SK-N-SH (cell line): ENCODE measurements at regions not wholly inside any gene's neighbourhood (a gene's known extent, or its start where the extent isn't known, plus 50 kb on each side); places are given as distances from the start of the nearest gene placed in this dataset.

Experiments
- ELF1 ChIP-seq: IDR thresholded peaks from 2 replicates; pipeline ENCODE4 v1.4.0; 2012
- EZH2phosphoT487 ChIP-seq: fragments of 200-600 bp; sonication (generic); IDR thresholded peaks from 2 replicates; pipeline ENCODE4 v1.6.1; 2017; ENCODE audit warnings: low read depth, mixed run types, mild to moderate bottlenecking, antibody characterized with exemption, moderate library complexity, borderline replicate concordance
- FOXJ3 ChIP-seq: sonication (generic); formaldehyde crosslinking; IDR thresholded peaks from 2 replicates; pipeline ENCODE4 v1.5.1; 2020; ENCODE audit warnings: mild to moderate bottlenecking, missing genetic modification reagents
- FOXM1 ChIP-seq: IDR thresholded peaks from 2 replicates; pipeline ENCODE4 v1.4.0; 2012; ENCODE audit warnings: low read depth, mild to moderate bottlenecking
- JUND ChIP-seq: IDR thresholded peaks from 2 replicates; pipeline ENCODE4 v1.4.0; 2012
- POLR2AphosphoS5 ChIP-seq: IDR thresholded peaks from 2 replicates; pipeline ENCODE4 v1.6.1; 2012; ENCODE audit warnings: low read depth, low read length
- RFX5 ChIP-seq: IDR thresholded peaks from 2 replicates; pipeline ENCODE4 v1.6.1; 2012; ENCODE audit warnings: mild to moderate bottlenecking, improper control_type of control experiment, low read length
- SIN3A ChIP-seq: IDR thresholded peaks from 2 replicates; pipeline ENCODE4 v1.6.1; 2012; ENCODE audit warnings: low read depth, mild to moderate bottlenecking, low read length, moderate library complexity, borderline replicate concordance
- SMC3 ChIP-seq: IDR thresholded peaks from 2 replicates; pipeline ENCODE4 v1.6.1; 2012; ENCODE audit warnings: low read depth, low read length, improper control_type of control experiment
- TAF1 ChIP-seq: IDR thresholded peaks from 2 replicates; pipeline ENCODE4 v1.6.1; 2012; ENCODE audit warnings: low read depth, mild to moderate bottlenecking, low read length, moderate library complexity, borderline replicate concordance
- TF ChIP-seq, protein P1 (sequence below): fragments of 200-600 bp; sonication (generic); IDR thresholded peaks from 2 replicates; pipeline ENCODE4 v1.6.1; 2017; ENCODE audit warnings: antibody characterized with exemption, mild to moderate bottlenecking, moderate library complexity
- TF ChIP-seq, protein P2 (sequence below): IDR thresholded peaks from 2 replicates; pipeline ENCODE4 v1.4.0; 2012; ENCODE audit warnings: low read depth, borderline replicate concordance
- TF ChIP-seq, protein P3 (sequence below): IDR thresholded peaks from 2 replicates; pipeline ENCODE4 v1.4.0; 2012; ENCODE audit warnings: low read depth

DNA sequence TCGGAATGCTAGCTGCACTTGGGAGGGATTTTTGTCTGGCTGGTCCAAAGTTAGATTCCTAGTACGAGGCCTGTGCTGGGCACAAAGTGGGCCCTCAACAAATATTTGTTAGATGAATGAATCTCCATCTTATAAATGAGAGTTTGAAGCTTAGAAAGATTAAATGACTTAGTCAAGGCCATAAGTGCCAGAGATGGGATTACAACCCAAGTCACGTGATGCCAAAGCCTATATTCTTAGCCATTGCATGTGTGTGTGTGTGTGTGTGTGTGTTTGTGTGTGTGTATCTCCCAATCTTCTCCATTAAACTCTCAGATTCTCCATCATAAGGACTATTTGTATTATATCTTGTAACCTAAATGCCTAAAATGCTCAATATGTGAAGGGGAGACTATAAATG, 130.8 kb upstream of the MAP1B start:
- TF ChIP-seq EZH2phosphoT487 (no peak), JUND (no peak), FOXM1 (no peak), ELF1 (no peak), POLR2AphosphoS5 (no peak), FOXJ3 (CRISPR knock-in tag) (no peak), SIN3A (no peak), SMC3 (no peak), TAF1 (no peak), RFX5 (no peak)
- TF ChIP-seq, protein P1, sequence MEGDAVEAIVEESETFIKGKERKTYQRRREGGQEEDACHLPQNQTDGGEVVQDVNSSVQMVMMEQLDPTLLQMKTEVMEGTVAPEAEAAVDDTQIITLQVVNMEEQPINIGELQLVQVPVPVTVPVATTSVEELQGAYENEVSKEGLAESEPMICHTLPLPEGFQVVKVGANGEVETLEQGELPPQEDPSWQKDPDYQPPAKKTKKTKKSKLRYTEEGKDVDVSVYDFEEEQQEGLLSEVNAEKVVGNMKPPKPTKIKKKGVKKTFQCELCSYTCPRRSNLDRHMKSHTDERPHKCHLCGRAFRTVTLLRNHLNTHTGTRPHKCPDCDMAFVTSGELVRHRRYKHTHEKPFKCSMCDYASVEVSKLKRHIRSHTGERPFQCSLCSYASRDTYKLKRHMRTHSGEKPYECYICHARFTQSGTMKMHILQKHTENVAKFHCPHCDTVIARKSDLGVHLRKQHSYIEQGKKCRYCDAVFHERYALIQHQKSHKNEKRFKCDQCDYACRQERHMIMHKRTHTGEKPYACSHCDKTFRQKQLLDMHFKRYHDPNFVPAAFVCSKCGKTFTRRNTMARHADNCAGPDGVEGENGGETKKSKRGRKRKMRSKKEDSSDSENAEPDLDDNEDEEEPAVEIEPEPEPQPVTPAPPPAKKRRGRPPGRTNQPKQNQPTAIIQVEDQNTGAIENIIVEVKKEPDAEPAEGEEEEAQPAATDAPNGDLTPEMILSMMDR, result no peak
- TF ChIP-seq, protein P2, sequence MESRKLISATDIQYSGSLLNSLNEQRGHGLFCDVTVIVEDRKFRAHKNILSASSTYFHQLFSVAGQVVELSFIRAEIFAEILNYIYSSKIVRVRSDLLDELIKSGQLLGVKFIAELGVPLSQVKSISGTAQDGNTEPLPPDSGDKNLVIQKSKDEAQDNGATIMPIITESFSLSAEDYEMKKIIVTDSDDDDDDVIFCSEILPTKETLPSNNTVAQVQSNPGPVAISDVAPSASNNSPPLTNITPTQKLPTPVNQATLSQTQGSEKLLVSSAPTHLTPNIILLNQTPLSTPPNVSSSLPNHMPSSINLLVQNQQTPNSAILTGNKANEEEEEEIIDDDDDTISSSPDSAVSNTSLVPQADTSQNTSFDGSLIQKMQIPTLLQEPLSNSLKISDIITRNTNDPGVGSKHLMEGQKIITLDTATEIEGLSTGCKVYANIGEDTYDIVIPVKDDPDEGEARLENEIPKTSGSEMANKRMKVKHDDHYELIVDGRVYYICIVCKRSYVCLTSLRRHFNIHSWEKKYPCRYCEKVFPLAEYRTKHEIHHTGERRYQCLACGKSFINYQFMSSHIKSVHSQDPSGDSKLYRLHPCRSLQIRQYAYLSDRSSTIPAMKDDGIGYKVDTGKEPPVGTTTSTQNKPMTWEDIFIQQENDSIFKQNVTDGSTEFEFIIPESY, result no peak
- TF ChIP-seq, protein P3, sequence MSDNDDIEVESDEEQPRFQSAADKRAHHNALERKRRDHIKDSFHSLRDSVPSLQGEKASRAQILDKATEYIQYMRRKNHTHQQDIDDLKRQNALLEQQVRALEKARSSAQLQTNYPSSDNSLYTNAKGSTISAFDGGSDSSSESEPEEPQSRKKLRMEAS, result no peak
